ENCODE measurements at regions not wholly inside any gene's neighbourhood (a gene's known extent, or its start where the extent isn't known, plus 50 kb on each side); places are given as distances from the start of the nearest gene placed in this dataset.

GRCh38 chr20:11549172-11550103, 368.3 kb upstream of the BTBD3 start:
- Mint-ChIP-seq H3K4me1 (ENCODE audit: low read depth, unreplicated experiment) (peaks cover 3% of the 10 kb centered on the region), H3K36me3 (ENCODE audit: low read depth, unreplicated experiment) (no peaks in the 10 kb centered on the region), H3K27ac (ENCODE audit: unreplicated experiment) (peak overlapping the region; percentile 20), H3K4me3 (ENCODE audit: unreplicated experiment) (no peak overlapping the region), H3K9me3 (ENCODE audit: unreplicated experiment) (no peaks in the 10 kb centered on the region), H3K27me3 (ENCODE audit: low read depth, unreplicated experiment) (no peaks in the 10 kb centered on the region)
- H4K20me1 ChIP-seq (ENCODE audit: insufficient read depth, low read length) = no peaks in the 10 kb centered on the region
- no peaks in the 10 kb centered on the region for H3K36me3 ChIP-seq (ENCODE audit: insufficient read depth, low read length)
- H3K4me2 ChIP-seq (ENCODE audit: low read length) = no peak overlapping the region
- no peak overlapping the region for H3K27ac ChIP-seq (ENCODE audit: low read depth, low read length)
- H3K27me3 ChIP-seq (ENCODE audit: insufficient read depth, low read length) = no peaks in the 10 kb centered on the region
- FAIRE-seq (no peak), DNase-seq (ENCODE audit: low read depth) (no peak)
- H3K9ac ChIP-seq (ENCODE audit: low read length) = no peak overlapping the region
- H3K9me3 ChIP-seq (ENCODE audit: insufficient read depth, low read depth, low read length) = no peaks in the 10 kb centered on the region
- H3K4me3 ChIP-seq (ENCODE audit: insufficient read depth, low read depth, low read length) = no peak overlapping the region
- no peak for TF ChIP-seq EZH2 (IDR thresholded peaks at IDR 0.05; ENCODE audit: insufficient read depth, low read length)
- TF ChIP-seq, protein P1, sequence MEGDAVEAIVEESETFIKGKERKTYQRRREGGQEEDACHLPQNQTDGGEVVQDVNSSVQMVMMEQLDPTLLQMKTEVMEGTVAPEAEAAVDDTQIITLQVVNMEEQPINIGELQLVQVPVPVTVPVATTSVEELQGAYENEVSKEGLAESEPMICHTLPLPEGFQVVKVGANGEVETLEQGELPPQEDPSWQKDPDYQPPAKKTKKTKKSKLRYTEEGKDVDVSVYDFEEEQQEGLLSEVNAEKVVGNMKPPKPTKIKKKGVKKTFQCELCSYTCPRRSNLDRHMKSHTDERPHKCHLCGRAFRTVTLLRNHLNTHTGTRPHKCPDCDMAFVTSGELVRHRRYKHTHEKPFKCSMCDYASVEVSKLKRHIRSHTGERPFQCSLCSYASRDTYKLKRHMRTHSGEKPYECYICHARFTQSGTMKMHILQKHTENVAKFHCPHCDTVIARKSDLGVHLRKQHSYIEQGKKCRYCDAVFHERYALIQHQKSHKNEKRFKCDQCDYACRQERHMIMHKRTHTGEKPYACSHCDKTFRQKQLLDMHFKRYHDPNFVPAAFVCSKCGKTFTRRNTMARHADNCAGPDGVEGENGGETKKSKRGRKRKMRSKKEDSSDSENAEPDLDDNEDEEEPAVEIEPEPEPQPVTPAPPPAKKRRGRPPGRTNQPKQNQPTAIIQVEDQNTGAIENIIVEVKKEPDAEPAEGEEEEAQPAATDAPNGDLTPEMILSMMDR (IDR thresholded peaks at IDR 0.05; ENCODE audit: insufficient read depth, low read depth, low read length) = no peak
- no peak overlapping the region for H2AFZ ChIP-seq (ENCODE audit: low read depth, low read length)
- no peaks in the 10 kb centered on the region for H3K79me2 ChIP-seq (ENCODE audit: insufficient read depth, low read length)
- H3K4me1 ChIP-seq (ENCODE audit: insufficient read depth, low read length) = no peaks in the 10 kb centered on the region

DNA sequence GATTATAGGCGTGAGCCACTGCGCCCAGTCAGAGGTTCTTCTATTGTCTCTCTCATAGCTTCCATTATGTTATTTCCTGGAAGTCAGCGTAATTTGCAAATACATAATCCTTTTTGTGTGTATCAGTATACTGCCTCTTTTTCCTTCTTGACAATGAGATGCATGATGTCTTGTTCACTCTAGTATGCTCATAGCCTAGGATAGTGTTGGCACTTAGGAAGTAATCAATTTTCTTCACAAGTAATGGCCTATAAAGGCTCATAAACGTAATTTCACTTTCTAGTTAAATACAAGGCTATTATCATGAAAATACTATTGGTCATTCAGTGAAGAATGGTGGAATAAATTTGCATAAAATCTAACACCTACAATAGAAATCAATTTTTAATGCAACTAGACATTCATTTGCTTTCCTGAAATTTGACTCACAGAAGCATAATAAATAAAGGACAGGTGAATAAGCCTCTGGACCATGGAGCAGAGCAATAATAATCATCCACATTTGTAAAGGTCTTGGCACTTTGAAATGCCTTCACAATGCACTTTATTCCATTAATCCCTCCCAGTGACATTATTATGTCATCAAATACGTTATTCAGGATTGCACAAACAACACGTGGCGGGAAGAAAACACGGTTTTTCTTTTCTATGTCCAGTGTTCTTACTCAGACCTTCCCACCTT, 366.9 kb upstream of the BTBD3 start:
- no peaks in the 10 kb centered on the region for H3K9me3 Mint-ChIP-seq (ENCODE audit: unreplicated experiment)
- H4K20me1 ChIP-seq (ENCODE audit: insufficient read depth, low read length) = no peaks in the 10 kb centered on the region

More for the DNA sequence above, 366.9 kb upstream of the BTBD3 start:
- Histone ChIP-seq H3K4me2 (ENCODE audit: low read length) (no peak overlapping the region), H2AFZ (ENCODE audit: low read depth, low read length) (no peak overlapping the region), H3K4me3 (ENCODE audit: insufficient read depth, low read depth, low read length) (no peak overlapping the region), H3K79me2 (ENCODE audit: insufficient read depth, low read length) (no peaks in the 10 kb centered on the region), H3K27me3 (ENCODE audit: insufficient read depth, low read length) (no peaks in the 10 kb centered on the region), H3K27ac (ENCODE audit: low read depth, low read length) (no peak overlapping the region), H3K36me3 (ENCODE audit: insufficient read depth, low read length) (no peaks in the 10 kb centered on the region), H3K9ac (ENCODE audit: low read length) (no peak overlapping the region), H3K4me1 (ENCODE audit: insufficient read depth, low read length) (no peaks in the 10 kb centered on the region), H3K9me3 (ENCODE audit: insufficient read depth, low read depth, low read length) (no peaks in the 10 kb centered on the region)
- no peak overlapping the region for H3K4me3 Mint-ChIP-seq (ENCODE audit: unreplicated experiment)
- H3K4me1 Mint-ChIP-seq (ENCODE audit: low read depth, unreplicated experiment) = peaks cover 3% of the 10 kb centered on the region
- FAIRE-seq = no peak
- H3K27me3 Mint-ChIP-seq (ENCODE audit: low read depth, unreplicated experiment) = no peaks in the 10 kb centered on the region
- TF ChIP-seq EZH2 (IDR thresholded peaks at IDR 0.05; ENCODE audit: insufficient read depth, low read length) = no peak
- TF ChIP-seq, protein P1 (IDR thresholded peaks at IDR 0.05; ENCODE audit: insufficient read depth, low read depth, low read length) = no peak
- no peak overlapping the region for H3K27ac Mint-ChIP-seq (ENCODE audit: unreplicated experiment)
- DNase-seq (ENCODE audit: low read depth) = no peak
- H3K36me3 Mint-ChIP-seq (ENCODE audit: low read depth, unreplicated experiment) = no peaks in the 10 kb centered on the region
